ENCODE measurements at regions not wholly inside any gene's neighbourhood (a gene's known extent, or its start where the extent isn't known, plus 50 kb on each side); places are given as distances from the start of the nearest gene placed in this dataset.

DNA sequence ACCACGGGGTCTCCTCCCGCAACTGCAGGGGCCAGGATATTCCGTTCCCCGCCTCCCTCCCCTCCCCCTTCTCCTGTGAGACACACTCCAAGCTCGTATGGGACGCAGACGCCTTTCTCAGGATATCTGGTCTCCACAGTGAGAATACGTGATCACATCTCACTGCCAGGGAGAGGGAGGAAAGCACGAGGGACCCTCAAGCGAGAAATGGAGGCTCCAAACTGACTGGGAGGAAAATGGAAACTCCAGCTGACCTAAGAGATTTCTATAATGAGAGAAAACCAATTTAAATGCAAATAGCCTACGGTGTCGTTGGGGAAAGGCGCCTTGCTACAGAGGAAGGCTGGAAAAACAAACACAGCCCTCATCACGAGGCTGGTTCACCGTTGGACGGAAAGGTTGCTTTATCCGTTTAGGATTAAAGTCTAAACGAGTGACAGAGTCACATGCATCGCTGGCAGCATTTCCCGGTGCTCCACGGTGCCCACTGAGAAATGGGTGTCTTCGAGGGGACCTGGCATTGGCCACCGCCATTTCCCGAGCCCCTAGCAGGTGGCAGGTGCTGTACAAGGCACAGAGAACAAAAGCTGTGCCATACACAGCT, 116.9 kb upstream of the CPEB4 start:
- H2AK5ac ChIP-seq (ENCODE audit: low read depth, low read length), result no peak overlapping the region
- ATAC-seq (ENCODE audit: low read depth) (no peak), DNase-seq (no peak)
- no peak overlapping the region for H3K4ac ChIP-seq (ENCODE audit: low read depth, low read length)
- H3K14ac ChIP-seq (replicated peaks; ENCODE audit: low read depth, low read length), result no peak overlapping the region; the same call in 1 of the 2 replicates
- H3K9me1 ChIP-seq (ENCODE audit: insufficient read depth, low read length), result peaks cover 2% of the 10 kb centered on the region; the same call in 1 of the 2 replicates
- H3K4me3 ChIP-seq (ENCODE audit: insufficient read depth, low read depth, low read length), result no peak overlapping the region
- peaks cover 3% of the 10 kb centered on the region; the same call in 1 of the 2 replicates for H3K4me1 ChIP-seq (ENCODE audit: control insufficient read depth, insufficient read depth, low read length)
- in situ Hi-C loops (cut with MboI; ENCODE audit: low sequenced_read_pairs) (no loop called here), intact Hi-C loops (cut with micrococcal nuclease) (loop anchor here (10.0 kb wide), 1 partner anchor 204 kb away; no protein-coding TSS in a partner anchor), dilution Hi-C loops (cut with HindIII; ENCODE audit: low sequenced_read_pairs, unreplicated experiment) (no loop called here)
- BruUV-seq (replicated peaks), result no TSS peak
- H2AFZ ChIP-seq (replicated peaks; ENCODE audit: low read length, poor library complexity), result no peak overlapping the region
- no peak overlapping the region for H2AK9ac ChIP-seq (replicated peaks; ENCODE audit: low read depth, low read length, poor library complexity)
- no peaks in the 10 kb centered on the region for H3K79me1 ChIP-seq (ENCODE audit: low read depth in 1 of 2, low read length in 2 of 2)
- H4K20me1 ChIP-seq (ENCODE audit: insufficient read depth, low read length), result no peaks in the 10 kb centered on the region
- H3K23ac ChIP-seq (ENCODE audit: low read depth, low read length), result no peak overlapping the region
- no peak overlapping the region for H2BK5ac ChIP-seq (ENCODE audit: low read depth, low read length, poor library complexity, severe bottlenecking)
- ChIA-PET POLR2A (ENCODE audit: unreplicated experiment) (no interaction called here), CTCF (interaction anchor here (1.4 kb wide), 1 partner anchor 9 kb away, joined by 3 read pairs; no protein-coding TSS in a partner anchor)
- 42% methylated on average over 8 of the region's 24 CpGs; no CpG with 5 or more reads in 1 of the 2 experiments for WGBS, 2 experiments (ENCODE audit: extremely low coverage in 2 of 2, insufficient read length in 1 of 2)
- no peak overlapping the region for H4K5ac ChIP-seq (ENCODE audit: low read depth, low read length)
- H3K27ac ChIP-seq (ENCODE audit: insufficient read depth, low read length), result no peak overlapping the region
- H4K8ac ChIP-seq (ENCODE audit: low read depth in 2 of 2, low read length in 2 of 2), result no peak overlapping the region
- no peaks in the 10 kb centered on the region for H3K36me3 ChIP-seq (ENCODE audit: control insufficient read depth, insufficient read depth, low read length)
- H3K9me3 ChIP-seq (ENCODE audit: control insufficient read depth, insufficient read depth, low read length), result no peaks in the 10 kb centered on the region
- H2BK15ac ChIP-seq (ENCODE audit: low read depth, low read length), result peak overlapping the region; percentile 44; the same call in 1 of the 3 replicates
- H3K9ac ChIP-seq (ENCODE audit: low read depth, low read length), result no peak overlapping the region
- H3K4me2 ChIP-seq (ENCODE audit: low read depth, low read length), result no peak overlapping the region
- no peak overlapping the region for H2BK20ac ChIP-seq (ENCODE audit: low read depth, low read length)
- H3K56ac ChIP-seq (ENCODE audit: extremely low read depth, insufficient read depth, low read length), result no peak overlapping the region
- no peaks in the 10 kb centered on the region for H3K27me3 ChIP-seq (ENCODE audit: control insufficient read depth, insufficient read depth, low read length)
- H4K91ac ChIP-seq (ENCODE audit: insufficient read depth, low read depth, low read length), result no peak overlapping the region
- H3K18ac ChIP-seq (ENCODE audit: low read depth, low read length), result no peak overlapping the region
- TF ChIP-seq POLR2A (IDR thresholded peaks at IDR 0.05; ENCODE audit: low read depth, low read length) (no peak), MAZ (IDR thresholded peaks at IDR 0.05; ENCODE audit: borderline replicate concordance, low read depth, low read length) (no peak), FOS (IDR thresholded peaks at IDR 0.05; ENCODE audit: low read depth, low read length) (no peak), RAD21 (IDR thresholded peaks at IDR 0.05; ENCODE audit: low read length) (no peak), BHLHE40 (IDR thresholded peaks at IDR 0.05; ENCODE audit: low read depth, low read length) (no peak), CEBPB (IDR thresholded peaks at IDR 0.05; ENCODE audit: low read depth, low read length) (no peak), CHD1 (IDR thresholded peaks at IDR 0.05; ENCODE audit: low read depth, low read length) (no peak), MXI1 (IDR thresholded peaks at IDR 0.05; ENCODE audit: borderline replicate concordance, low read depth, low read length) (no peak), MAFK (IDR thresholded peaks at IDR 0.05; ENCODE audit: low read depth, low read length) (no peak)
- TF ChIP-seq, protein P1, sequence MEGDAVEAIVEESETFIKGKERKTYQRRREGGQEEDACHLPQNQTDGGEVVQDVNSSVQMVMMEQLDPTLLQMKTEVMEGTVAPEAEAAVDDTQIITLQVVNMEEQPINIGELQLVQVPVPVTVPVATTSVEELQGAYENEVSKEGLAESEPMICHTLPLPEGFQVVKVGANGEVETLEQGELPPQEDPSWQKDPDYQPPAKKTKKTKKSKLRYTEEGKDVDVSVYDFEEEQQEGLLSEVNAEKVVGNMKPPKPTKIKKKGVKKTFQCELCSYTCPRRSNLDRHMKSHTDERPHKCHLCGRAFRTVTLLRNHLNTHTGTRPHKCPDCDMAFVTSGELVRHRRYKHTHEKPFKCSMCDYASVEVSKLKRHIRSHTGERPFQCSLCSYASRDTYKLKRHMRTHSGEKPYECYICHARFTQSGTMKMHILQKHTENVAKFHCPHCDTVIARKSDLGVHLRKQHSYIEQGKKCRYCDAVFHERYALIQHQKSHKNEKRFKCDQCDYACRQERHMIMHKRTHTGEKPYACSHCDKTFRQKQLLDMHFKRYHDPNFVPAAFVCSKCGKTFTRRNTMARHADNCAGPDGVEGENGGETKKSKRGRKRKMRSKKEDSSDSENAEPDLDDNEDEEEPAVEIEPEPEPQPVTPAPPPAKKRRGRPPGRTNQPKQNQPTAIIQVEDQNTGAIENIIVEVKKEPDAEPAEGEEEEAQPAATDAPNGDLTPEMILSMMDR (conservative IDR thresholded peaks at IDR 0.05; ENCODE audit: low read depth, low read length), result no peak
- H2BK120ac ChIP-seq (ENCODE audit: low read depth, low read length), result no peak overlapping the region
